Thyroid gland (tissue), 4 donors: ENCODE measurements at regions not wholly inside any gene's neighbourhood (a gene's known extent, or its start where the extent isn't known, plus 50 kb on each side); places are given as distances from the start of the nearest gene placed in this dataset.

Source experiments
- POLR2A ChIP-seq, 2 donors: fragments of 450-650 bp; IDR thresholded peaks; one replicate each; pipeline ENCODE4 v1.6.1; 2017; ENCODE audit warnings: antibody characterized with exemption in 2 of 2, mild to moderate bottlenecking in 2 of 2, moderate library complexity in 1 of 2
- TF ChIP-seq, protein P1 (sequence below), 6 experiments: fragments of 200-600 bp in 3 of 6; fragments of 450-650 bp in 3 of 6; sonication (generic) in 3 of 6; IDR thresholded peaks; one replicate each; pipeline ENCODE4 v1.5.1; 2016 to 2019; ENCODE audit warnings: antibody characterized with exemption in 6 of 6, mild to moderate bottlenecking in 2 of 6, inconsistent platforms in 1 of 6, moderate library complexity in 1 of 6

DNA sequence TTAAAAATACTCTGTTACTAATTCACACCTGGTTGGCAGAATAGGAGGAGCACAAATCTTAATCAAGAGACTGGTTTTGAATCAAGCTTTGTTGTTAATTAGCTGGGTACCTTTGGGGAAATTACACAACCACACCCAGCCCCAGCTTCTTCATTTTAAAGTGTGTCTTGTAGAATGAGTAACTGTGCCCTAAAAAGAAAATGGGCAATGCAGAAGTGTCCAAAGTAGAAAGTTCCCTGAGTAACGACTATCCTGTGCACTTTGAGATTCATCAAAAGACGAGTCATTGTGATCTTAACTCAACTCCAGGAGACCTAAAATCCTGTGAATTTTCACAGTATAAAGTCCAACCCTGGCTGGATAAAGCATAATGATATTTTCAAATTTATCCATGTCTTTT lies 792.3 kb upstream of the HS3ST1 start:
- TF ChIP-seq, protein P1, sequence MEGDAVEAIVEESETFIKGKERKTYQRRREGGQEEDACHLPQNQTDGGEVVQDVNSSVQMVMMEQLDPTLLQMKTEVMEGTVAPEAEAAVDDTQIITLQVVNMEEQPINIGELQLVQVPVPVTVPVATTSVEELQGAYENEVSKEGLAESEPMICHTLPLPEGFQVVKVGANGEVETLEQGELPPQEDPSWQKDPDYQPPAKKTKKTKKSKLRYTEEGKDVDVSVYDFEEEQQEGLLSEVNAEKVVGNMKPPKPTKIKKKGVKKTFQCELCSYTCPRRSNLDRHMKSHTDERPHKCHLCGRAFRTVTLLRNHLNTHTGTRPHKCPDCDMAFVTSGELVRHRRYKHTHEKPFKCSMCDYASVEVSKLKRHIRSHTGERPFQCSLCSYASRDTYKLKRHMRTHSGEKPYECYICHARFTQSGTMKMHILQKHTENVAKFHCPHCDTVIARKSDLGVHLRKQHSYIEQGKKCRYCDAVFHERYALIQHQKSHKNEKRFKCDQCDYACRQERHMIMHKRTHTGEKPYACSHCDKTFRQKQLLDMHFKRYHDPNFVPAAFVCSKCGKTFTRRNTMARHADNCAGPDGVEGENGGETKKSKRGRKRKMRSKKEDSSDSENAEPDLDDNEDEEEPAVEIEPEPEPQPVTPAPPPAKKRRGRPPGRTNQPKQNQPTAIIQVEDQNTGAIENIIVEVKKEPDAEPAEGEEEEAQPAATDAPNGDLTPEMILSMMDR (IDR thresholded peaks at IDR 0.05), result no peak
- TF ChIP-seq POLR2A (IDR thresholded peaks at IDR 0.05), result no peak
